ENCODE measurements at regions not wholly inside any gene's neighbourhood (a gene's known extent, or its start where the extent isn't known, plus 50 kb on each side); places are given as distances from the start of the nearest gene placed in this dataset.
A peak's percentile ranks its signal among the peaks of the same experiment; 100 is the strongest.
"Not testable (repeated sequence)": the region's sequence is repeated elsewhere in the genome, so short reads cannot be mapped to it uniquely, and the experiment has no call there.

DNA sequence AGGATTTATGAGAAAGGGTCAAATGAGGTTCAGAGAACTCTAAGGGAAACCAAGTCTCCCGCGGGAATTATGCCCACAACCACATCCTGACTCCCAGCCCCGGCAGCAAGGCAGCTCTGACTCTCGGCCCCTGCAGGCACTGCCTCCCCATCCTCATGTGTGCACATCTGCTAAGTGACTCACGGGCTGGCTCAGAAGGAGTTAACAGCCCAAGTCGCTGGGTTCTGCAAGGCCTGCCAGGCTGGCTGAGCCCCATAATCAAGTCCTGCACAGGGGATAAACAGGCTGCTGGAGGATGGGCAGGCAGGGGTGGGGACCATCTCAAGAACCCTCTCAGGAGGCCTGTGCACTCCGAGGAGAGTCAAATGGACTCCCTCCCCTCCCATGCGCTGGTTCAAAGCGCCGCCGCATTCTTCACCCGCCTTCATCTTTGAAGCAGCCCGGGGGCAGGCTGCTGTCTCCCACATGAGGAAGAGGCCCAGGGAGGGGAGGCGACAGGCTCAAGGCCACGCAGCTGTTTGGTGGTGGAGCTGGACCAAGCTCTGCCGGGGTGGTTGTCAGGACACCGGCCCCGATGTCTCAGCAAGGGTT, 344.3 kb downstream of the MATN1 start:
- DNase-seq (ENCODE audit: low spot score), result no peak

DNA sequence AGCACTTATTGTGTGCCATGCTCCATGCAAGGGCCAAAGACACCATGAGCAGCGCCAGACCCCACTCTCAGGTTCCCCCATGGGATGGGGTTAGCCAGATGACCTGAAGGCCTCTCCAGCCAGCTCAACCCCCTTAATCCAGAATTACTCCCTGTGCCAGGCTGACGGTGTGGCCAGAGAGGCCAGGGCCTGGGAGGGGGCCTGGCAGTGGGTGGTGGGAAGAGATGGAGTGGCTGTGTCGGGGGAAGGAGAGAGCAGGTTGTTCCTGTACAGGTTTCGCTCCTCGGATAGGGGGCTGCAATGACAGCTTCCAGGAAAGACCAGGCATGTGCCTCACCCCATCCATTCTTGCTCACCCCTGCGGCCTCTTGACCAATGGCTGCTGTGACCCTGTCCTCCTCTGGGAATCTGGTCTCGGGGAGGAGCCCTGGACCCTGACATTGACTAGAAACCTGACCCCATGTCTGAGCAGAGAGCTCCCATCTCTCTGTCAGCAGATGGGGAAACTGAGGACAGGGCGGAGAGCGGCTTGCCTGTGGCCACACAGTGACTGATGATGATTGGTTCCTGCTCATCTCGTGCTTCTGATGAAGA, 345.3 kb downstream of the MATN1 start:
- DNase-seq (ENCODE audit: low spot score), result no peak

DNA sequence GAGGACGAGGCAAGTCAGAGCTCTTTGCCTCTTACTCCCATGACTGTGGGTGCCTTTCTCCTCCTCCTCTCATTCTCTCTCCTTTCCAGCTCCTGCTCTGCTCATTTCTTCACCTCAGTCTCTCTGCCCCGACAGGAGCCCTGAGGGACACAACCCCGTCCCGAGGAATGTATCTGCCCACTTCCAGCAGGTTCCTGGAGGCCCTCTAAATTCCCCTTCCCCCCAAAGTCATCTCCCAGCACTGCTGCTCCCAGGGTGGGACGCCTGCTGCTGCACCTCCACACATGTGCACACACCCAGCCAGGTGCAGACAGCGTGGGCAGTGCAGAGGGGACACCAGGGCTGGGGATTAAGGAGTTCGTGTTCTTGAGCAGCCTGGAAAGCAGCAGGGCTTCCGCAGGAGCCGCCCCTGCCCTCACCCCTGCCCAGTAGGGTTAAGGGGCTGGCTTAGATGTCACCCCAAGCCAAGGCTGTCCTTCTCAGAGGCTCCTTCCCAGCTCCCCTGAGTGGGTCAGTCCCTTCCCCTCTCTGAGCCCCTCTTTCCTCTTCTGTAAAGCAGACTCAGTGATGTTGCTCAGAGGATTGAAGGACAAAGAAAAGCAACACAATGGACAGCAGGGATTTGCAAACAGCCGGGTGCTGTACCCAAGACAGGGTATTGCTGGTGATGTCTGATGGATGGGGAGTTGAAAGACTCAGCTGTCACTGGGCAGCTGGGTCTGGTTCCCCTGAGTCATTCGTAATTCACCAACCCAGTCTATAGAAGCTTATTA, 346.0 kb downstream of the MATN1 start:
- no peak for DNase-seq (ENCODE audit: low spot score)

DNA sequence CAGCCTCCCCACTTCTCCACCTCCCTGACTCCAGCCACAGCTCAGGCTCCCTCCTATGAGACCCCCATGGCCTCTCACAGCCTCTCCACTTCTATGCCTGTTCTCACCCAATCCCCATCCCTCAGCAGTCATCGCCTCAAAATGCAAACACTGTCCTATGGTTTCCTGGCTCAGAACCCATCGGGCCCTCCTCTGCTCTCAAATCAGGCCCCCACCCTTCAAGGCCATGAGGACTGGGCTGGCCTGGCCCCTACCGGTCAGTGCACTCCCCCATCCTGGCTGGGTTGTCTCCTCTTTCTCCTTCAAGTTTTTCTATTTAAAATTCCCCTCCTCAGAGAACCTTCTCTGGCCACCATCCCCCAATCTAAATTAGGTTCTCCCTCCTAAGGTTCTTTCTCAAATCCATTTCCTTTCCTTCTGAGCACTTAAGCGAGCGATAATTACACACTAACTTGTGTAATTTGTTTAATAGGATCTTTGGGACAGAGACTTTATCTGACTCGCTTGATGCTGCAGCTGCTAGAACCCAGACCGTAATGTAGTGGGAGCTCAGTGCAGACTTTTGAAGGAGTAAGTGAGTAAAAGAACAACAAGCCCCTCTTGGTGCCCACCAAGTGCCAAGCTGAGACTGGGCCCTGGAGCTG, 347.2 kb downstream of the MATN1 start:
- DNase-seq (ENCODE audit: low spot score), result no peak

DNA sequence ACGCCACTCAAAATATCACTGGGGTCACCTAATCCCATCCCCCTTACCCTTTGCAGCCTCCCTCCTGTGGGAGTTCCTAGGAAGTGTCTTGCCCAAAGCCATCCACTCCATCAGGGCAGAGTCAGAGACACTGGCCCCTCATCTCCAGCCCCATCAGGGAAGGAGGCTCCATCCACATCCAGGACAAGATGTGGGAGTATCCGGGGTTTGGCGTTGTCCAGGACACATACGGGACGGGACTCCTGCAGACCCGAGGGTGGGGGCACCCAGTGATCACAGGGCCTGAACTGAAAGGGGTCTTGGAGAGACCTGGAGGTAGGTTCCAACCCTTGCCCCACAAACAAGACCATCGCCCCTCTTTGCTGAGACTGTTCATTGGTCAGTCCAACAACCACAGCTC, 348.2 kb downstream of the MATN1 start:
- DNase-seq (ENCODE audit: low spot score), result no peak

DNA sequence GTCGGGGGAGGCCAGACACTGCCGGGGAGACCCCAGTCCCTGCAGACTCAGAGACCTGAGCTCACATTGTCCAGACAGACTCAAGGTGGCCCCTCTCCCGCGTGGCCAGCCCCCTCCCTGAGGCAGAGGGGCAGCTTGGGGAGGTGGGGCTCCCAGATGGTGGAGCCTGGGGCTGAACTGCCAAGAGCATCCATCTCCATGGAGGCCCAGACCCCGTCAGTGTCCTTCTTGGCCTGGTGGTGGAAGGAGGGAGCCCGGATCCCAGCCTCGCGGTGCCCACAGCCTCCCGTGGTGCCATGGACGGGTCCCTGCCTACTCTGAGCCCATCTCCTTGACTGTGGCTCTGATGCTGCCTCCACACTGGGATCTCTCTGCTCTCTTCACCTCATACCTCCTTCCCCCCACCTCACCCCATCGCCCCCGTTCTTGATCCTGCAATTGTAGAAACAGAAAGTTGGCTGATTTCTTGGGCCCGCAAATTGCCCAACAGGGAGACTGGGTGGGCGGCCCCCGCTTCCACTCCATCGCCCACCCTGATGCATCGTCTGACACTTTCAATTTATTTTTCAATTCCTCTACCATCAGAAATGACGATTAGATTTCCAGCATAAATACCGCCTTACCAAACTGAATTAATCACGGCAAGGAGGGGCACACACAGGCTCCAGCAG, 348.9 kb downstream of the MATN1 start:
- DNase-seq (ENCODE audit: low spot score), result no peak

DNA sequence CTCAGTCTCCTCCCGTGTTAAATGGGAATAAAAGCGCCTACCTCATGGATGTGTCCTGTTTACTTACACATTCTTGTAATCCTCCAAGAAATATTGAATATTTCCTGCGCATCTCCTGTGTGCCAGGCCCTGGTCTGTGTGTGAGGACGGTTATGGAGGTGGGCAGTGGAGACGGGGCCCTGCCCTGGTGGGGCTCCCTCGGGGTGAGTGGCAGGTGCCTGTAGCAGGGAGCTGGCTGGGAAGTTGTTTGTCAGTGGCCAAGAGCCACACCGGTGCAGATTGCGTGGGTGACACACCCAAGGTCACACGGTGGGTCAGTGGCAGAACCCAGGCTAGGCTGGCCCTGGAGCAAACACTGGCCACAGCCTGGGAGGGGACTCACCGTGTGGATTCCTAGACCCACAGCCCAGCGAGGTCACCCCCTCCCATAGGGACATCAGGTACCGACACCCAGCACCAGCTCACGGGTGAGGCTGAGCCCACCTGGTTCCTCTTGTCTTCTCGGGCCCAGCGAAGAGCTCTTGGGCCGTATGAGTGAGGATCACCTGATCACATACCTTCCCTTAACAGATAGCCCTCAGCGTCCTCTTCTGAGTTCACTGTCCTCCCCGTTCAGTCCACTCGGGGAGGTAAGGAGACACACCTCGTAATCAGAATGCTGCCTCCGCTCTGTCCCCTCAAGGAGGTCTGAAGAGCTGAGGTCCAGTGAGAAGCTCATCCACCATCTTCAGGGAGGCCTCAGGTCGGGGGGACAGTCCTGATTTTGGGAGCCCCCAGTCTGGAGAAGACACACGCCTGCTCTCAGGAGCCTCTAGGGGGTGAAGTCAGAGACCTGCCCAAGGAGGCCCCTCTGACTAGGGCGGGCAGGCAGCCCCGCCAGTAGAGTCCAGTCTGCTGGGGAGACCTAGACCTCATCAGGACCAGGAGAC, 349.6 kb downstream of the MATN1 start:
- no peak for DNase-seq (ENCODE audit: low spot score)

DNA sequence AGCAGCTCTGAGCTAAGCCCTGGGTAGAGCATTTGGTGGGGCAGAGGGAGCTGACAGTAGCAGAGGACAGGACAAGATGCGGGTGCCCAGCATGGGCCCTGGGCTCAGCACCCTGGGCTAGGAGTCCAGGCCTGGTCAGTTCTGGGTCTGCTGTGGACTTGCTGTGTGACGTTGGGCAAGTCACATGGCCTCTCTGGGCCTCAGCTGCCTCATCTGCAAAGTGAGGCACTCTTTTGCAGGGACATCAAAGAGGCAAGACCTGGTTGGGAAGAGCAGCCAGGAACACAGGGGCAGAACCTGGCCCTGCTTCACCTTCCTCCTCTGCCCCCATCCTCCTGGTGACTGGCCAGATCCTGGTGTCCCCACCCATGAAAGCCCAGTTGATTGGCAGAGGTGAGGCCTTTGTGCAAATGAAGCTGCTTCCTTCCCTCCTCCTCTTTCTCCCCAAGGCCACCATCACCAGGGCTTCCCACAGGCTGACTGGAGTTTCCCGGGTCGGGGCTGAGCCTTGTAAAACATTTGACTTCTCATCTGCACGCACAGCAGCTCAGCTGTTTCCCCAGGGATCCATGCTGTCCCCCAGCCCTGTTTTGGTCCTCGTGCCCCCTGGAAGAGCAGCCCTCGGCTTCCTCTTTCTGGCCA, 350.5 kb downstream of the MATN1 start:
- DNase-seq (ENCODE audit: low spot score), result peak; percentile 25

DNA sequence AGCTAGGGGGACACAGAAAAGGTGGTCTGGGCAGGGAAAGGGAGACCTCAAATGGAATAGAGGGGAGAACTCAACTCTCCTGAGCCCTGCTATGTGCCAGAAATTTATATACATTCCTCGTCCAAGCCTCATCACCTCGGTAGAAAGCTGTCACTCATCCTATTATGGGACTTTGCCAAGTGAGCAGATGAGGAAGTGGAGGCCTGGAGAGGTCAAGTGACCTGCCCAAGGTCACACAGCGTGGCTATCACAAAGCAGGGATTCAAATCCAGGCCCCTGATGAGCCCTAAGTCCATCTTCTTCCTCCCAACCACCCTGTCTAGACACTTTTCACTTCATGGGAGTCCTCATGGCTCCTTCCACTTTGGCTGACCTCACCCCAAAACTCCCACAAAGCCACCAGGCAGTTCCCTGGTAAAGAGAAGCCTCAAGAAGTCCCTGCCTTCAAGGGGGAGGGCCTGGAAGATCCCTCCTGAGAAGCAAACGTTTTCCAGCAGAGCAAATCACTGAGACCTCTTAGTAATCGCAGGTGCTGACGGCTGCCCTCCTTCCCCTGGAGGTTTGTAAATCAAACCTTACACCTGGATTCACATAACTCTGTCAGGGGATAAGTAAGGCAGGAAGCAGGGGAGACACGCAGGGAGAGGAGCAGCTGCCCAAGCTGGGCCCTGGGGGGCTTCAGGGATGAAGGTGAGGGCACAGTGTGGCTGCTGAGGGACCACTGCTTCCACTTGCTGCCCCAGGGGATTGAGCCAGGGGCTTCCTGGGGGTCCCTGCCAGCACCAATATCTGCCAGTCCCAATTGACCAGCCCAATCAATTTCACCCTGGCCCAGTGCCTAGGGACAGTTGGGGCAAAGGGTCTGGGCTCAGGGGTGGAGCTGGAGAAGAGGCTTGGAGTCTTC, 351.2 kb downstream of the MATN1 start:
- DNase-seq (ENCODE audit: low spot score), result no peak

DNA sequence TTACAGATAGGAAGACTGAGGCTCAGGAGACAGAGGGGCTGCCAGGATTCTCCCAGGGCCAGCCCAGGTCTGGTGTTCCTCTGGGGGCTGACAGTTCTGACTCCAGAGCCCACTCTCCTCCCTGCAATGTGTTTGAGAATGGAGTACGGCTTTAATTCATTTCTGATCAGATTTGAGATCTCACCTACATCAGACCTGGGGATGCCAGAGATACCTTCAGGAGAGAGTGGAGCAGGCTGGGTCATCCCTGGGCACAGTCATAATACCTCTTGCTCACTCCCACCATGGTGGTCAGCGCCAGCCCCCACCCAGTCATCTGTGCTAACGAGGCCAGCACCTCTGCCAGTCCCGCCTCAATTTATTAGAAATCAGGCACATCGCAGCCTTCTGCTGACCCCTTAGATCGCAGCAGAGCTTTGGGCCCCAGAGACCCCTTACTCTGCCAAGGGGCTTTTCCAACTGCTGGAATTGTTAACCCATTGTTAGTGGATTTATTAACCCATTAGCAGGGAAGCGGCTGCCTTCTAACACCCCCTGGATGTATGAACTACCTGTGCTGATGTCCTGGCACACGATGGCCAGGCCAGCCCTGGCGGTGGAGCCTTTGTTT, 352.1 kb downstream of the MATN1 start:
- no peak for DNase-seq (ENCODE audit: low spot score)

DNA sequence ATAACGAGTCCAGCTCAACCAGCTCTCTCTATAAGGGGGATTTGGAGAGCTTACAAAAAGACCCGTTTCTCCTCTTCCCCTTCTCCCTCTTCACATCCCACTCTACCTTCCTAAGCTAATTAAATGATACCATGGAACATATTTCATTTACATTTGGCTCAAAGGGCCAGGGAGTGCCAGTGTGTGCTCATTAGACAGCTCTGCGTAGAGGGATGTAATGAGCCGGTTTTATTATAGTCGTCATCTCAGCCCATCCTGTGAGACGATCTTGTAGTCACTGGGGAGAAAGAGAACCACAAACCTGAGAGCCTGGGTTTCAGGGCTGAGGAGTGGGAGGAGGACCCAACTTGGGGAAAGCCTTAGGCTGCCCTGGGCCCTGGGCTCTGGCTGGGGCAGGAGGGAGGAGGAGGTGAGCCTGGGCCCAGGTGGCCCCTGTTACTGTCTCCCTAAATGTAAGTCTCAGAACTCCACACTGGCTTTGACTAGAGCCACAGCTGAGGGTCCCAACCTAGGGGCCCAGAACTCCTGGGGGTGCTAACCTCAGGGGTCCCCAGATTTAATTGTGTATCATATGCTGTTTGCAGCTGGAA, 354.6 kb downstream of the MATN1 start:
- DNase-seq (ENCODE audit: low spot score), result no peak

DNA sequence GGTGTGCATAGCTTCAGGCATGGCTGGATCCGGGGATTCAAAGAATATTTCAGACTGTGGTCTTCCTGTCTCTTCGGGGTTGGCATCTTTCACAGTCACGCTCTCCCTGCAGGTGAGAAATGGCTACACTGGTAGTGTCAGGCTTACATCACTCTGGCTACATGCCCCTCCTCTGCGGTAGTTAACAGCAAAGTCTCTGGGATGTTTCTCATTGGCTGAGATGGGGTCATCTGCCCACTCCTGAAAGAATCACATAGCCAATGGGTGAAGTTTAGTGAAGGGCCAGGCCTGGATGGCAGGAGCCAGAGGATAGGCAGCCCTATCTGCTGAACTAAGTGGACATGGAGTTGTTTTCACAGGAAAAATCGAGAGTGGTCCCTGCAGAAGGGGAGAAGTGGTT, 356.5 kb downstream of the MATN1 start:
- DNase-seq (ENCODE audit: low spot score), result peak; percentile 7

DNA sequence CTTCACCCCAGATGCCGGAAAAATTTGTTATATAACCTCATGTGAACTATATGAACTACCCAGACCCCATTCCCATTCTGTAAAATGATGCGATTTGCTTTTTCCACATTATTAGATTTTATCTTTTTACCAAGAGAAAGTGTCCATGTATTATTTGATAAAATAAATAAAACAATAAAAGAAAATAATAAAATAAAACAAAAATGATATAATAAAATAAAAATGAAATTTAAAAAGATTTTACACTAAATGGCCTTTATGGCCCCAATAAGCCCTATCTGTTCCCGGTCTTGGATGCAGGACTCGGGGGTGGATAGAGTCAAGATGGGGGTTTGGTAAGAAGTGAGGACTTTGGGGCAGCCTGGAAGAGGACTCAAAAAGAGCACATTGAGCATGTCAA, 357.2 kb downstream of the MATN1 start:
- DNase-seq (ENCODE audit: low spot score), result no peak

DNA sequence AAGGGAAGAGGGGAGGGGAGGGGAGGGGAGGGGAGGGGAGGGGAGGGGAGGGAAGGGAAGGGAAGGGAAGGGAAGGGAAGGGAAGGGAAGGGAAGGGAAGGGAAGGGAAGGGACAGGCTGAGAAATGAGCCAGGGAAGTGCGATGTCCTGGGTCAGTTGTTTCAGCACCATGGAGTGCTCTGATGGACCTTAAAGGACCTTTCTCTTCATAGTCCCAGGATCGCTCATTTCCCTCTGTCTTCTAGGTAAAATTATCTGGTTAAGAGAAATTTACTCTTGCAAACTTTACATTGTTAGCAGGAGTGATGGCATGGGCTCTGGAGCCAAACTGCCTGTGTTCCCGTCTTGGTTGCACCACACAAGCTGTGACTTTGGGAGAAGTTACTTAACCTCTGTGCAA, 357.8 kb downstream of the MATN1 start:
- no peak for DNase-seq (ENCODE audit: low spot score)

DNA sequence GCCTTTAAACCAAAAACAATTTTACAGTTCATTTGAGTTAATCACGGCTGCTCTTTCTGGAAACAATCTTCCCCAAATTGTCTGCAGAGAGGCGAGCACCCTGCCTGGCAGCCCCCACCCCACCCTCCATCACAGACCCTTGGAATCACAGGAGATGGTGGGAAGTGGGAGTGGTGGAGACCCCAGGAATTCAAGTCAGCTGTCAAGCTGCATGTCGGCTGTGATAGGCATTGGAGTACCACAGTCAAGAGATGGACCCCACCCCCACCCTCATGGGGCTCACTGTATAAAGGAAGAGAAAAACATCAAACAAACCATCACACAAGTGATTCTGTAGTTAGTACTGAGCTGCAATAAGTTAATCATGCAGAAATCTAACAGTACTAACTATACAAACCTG, 360.4 kb downstream of the MATN1 start:
- DNase-seq (ENCODE audit: low spot score), result no peak

DNA sequence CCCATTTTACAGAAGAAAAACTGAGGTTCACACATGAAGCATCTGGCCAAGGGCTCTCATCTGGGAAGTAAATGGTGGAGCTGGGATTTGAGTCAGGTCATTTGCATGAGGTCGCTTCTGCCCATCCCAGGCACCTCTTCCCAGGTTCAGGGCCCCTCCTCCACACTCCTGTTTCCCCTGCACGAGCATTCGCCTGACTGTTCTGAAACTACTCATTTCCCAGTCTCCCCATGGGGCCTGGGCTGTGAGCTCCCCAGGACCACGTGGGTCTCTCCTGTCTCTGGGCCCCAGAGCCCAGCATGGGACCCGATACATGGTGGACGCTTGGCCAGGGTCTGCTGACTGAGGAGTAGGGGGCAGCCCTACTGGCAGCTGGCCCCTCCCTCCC, 360.8 kb downstream of the MATN1 start:
- no peak for DNase-seq (ENCODE audit: low spot score)

DNA sequence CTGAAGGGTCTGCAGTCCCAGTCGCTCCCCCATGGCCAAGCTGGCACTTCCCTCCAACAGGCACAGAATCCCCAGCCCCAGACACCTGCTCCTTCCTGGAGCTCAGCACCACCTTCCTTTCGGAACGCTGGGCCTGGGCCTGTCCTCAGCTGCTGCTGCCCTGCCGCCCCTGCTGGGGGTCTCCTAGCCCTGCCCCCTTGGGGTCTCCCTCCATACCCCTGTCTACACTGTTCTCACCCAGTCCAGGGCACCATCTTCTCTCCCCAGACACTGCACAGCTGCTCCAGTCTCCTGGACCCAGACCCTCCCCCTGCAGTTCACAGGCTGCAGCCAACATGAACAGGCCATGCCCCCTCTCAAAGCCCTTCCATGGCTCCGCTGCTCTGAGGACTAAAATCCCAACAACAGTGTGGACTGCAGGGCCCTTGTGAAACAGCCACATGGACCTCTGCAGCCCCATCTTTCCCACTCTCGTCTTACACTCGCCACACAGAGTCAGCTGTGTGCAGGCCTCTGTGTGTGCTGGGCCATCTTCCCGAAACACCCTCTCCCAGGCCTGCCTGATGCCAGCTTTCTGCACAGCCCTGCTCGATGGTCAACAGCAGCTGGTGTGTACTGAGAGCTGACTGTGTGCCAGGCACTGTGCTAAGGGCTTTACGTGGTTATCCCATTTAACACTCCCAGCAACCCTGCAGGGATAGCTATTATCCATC, 361.3 kb downstream of the MATN1 start:
- not testable (repeated sequence) for DNase-seq (ENCODE audit: low spot score)

DNA sequence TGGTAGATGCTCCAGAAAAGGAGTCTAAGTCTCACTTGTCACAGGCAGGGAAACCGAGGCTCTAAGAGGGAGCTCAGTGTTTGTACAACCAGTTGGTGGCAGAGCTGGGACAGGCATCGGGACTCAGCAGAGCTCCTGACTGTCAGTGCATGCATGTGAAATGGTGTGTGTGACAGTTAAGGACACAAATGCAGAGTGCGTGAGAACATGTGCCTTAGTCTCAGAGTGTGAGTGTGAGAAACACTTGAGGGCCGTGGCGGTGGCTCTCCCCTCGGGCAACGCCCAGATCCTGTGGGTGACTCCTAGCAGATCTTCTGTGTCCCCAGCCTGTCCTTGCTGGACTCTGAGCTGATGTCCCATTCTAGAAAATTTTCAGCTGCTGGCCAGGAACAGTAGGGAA, 362.6 kb downstream of the MATN1 start:
- DNase-seq (ENCODE audit: low spot score), result no peak

Data from SW480 (cell line).